Skin epidermis (tissue), 12 donors: ENCODE measurements at regions not wholly inside any gene's neighbourhood (a gene's known extent, or its start where the extent isn't known, plus 50 kb on each side); places are given as distances from the start of the nearest gene placed in this dataset.
"Not testable (repeated sequence)": the region's sequence is repeated elsewhere in the genome, so short reads cannot be mapped to it uniquely, and the experiment has no call there.

Experiments used
- H3K27ac ChIP-seq, 21 experiments: fragments of 200-600 bp; sonication (generic) in 11 of 21; one replicate each; pipeline ENCODE4 v1.5.0; 2020; ENCODE audit warnings: mild to moderate bottlenecking in 3 of 21, inconsistent platforms in 2 of 21, moderate library complexity in 2 of 21
- H3K4me3 ChIP-seq, 7 experiments: fragments of 200-600 bp; sonication (generic) in 2 of 7; one replicate each; pipeline ENCODE4 v1.5.0; 2020; ENCODE audit warnings: inconsistent platforms in 2 of 7, mild to moderate bottlenecking in 2 of 7, moderate library complexity in 1 of 7

GRCh38 chr4:141339391-141339790 is 118.7 kb downstream of the ZNF330 start:
- no peak overlapping the region for H3K4me3 ChIP-seq
- H3K27ac ChIP-seq, result no peak overlapping the region

- Histone ChIP-seq H3K27ac (no peak overlapping the region), H3K4me3 (no peak overlapping the region)
These were observed 119.3 kb downstream of the ZNF330 start for GRCh38 chr4:141339966-141340365.

- no peak overlapping the region for H3K27ac ChIP-seq
- no peak overlapping the region for H3K4me3 ChIP-seq
These were observed 119.8 kb downstream of the ZNF330 start for GRCh38 chr4:141340458-141340857.

GRCh38 chr4:141346144-141346543 is 125.4 kb downstream of the ZNF330 start:
- H3K27ac ChIP-seq, result no peak overlapping the region
- H3K4me3 ChIP-seq, result no peak overlapping the region

- H3K27ac ChIP-seq, result no peak overlapping the region
- H3K4me3 ChIP-seq, result no peak overlapping the region
These were observed 127.0 kb downstream of the ZNF330 start for GRCh38 chr4:141347684-141348083.

GRCh38 chr4:141348125-141348524 is 127.4 kb downstream of the ZNF330 start:
- Histone ChIP-seq H3K4me3 (no peak overlapping the region), H3K27ac (no peak overlapping the region)

- no peak overlapping the region for H3K4me3 ChIP-seq
- H3K27ac ChIP-seq, result no peak overlapping the region
These were observed 127.9 kb downstream of the ZNF330 start for GRCh38 chr4:141348573-141348972.

GRCh38 chr4:141349236-141349635 is 128.5 kb downstream of the ZNF330 start:
- Histone ChIP-seq H3K4me3 (no peak overlapping the region), H3K27ac (no peak overlapping the region)

GRCh38 chr4:141350122-141350905 is 129.6 kb downstream of the ZNF330 start:
- H3K27ac ChIP-seq, result no peak overlapping the region

GRCh38 chr4:141352331-141352730 is 131.6 kb downstream of the ZNF330 start:
- Histone ChIP-seq H3K27ac (peak overlapping the region in 6 of 21 experiments; percentile 0 to 77 (median 56)), H3K4me3 (no peak overlapping the region)

More at GRCh38 chr4:141350122-141350905, 129.6 kb downstream of the ZNF330 start:
- H3K4me3 ChIP-seq, result no peak overlapping the region

GRCh38 chr4:141352909-141353525 is 132.3 kb downstream of the ZNF330 start:
- Histone ChIP-seq H3K4me3 (no peak overlapping the region), H3K27ac (peak overlapping the region in 8 of 21 experiments; percentile 0 to 77 (median 56))

- no peak overlapping the region for H3K27ac ChIP-seq
- H3K4me3 ChIP-seq, result no peak overlapping the region
These were observed 135.7 kb downstream of the ZNF330 start for GRCh38 chr4:141356321-141356962.

- no peak overlapping the region for H3K4me3 ChIP-seq
- H3K27ac ChIP-seq, result no peak overlapping the region
These were observed 136.3 kb downstream of the ZNF330 start for GRCh38 chr4:141356963-141357335.

GRCh38 chr4:141368241-141368640 is 147.5 kb downstream of the ZNF330 start:
- not testable (repeated sequence) for H3K27ac ChIP-seq, H3K4me3 ChIP-seq

GRCh38 chr4:141371206-141371605 is 150.5 kb downstream of the ZNF330 start:
- H3K27ac ChIP-seq, result no peak overlapping the region
- H3K4me3 ChIP-seq, result no peak overlapping the region

GRCh38 chr4:141375855-141376254 is 155.2 kb downstream of the ZNF330 start:
- Histone ChIP-seq H3K27ac (no peak overlapping the region), H3K4me3 (no peak overlapping the region)

- H3K4me3 ChIP-seq, result no peak overlapping the region
These were observed 156.1 kb downstream of the ZNF330 start for GRCh38 chr4:141376769-141377168.

GRCh38 chr4:141387299-141387698 is 166.6 kb downstream of the ZNF330 start:
- no peak overlapping the region for H3K27ac ChIP-seq
- H3K4me3 ChIP-seq, result no peak overlapping the region

More at GRCh38 chr4:141376769-141377168, 156.1 kb downstream of the ZNF330 start:
- no peak overlapping the region for H3K27ac ChIP-seq

- Histone ChIP-seq H3K27ac (peak overlapping the region in 2 of 21 experiments; percentile 12 to 22), H3K4me3 (no peak overlapping the region)
These were observed 167.8 kb downstream of the ZNF330 start for GRCh38 chr4:141388481-141388880.

- no peak overlapping the region for H3K4me3 ChIP-seq
- H3K27ac ChIP-seq, result no peak overlapping the region
These were observed 169.0 kb downstream of the ZNF330 start for GRCh38 chr4:141389649-141390048.

- no peak overlapping the region for H3K4me3 ChIP-seq
- no peak overlapping the region for H3K27ac ChIP-seq
These were observed 169.9 kb downstream of the ZNF330 start for GRCh38 chr4:141390571-141390970.
